ENCODE measurements at regions not wholly inside any gene's neighbourhood (a gene's known extent, or its start where the extent isn't known, plus 50 kb on each side); places are given as distances from the start of the nearest gene placed in this dataset.

DNA sequence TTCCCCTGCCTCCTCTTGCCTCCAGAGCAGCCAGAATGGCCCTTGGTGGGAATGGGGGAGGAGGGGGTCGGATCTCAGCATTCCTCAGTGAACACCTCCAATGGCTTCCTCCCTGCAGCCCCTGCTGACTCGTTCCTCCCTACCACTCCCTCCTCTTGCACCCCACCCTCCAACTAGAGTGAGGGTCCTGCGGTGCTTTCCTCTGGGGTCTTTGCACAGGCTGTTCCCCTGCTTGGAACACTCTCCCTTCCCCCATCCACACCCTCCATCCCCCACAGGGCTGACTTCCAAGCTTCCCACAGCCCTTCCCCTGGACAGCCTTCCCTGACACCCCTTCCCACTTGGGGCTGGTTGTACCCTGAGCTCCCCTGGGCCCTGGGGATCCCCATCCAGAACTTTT, 70.4 kb upstream of the NEK6 start:
- Mint-ChIP-seq H3K27me3 (peaks cover 16% of the 10 kb centered on the region), H3K4me3 (no peak overlapping the region), H3K36me3 (ENCODE audit: low read depth) (no peaks in the 10 kb centered on the region), H3K9me3 (peaks cover 1% of the 10 kb centered on the region), H3K4me1 (ENCODE audit: low read depth) (no peaks in the 10 kb centered on the region), H3K27ac (no peak overlapping the region)
- intact Hi-C loops (cut with micrococcal nuclease): no loop called here
- ATAC-seq (no peak), DNase-seq (no peak)
- no peak for TF ChIP-seq CTCF (IDR thresholded peaks at IDR 0.05)
- POLR2A ChIA-PET: no interaction called here
- CTCF ChIA-PET: no interaction called here

- DNase-seq (no peak), ATAC-seq (no peak)
- intact Hi-C loops (cut with micrococcal nuclease): no loop called here
- Mint-ChIP-seq H3K4me3 (no peak overlapping the region), H3K4me1 (ENCODE audit: low read depth) (peaks cover 4% of the 10 kb centered on the region), H3K27ac (no peak overlapping the region), H3K9me3 (no peaks in the 10 kb centered on the region), H3K27me3 (peaks cover 14% of the 10 kb centered on the region), H3K36me3 (ENCODE audit: low read depth) (no peaks in the 10 kb centered on the region)
- no peak for TF ChIP-seq CTCF (IDR thresholded peaks at IDR 0.05)
- CTCF ChIA-PET: interaction anchor here (1.0 kb wide), 1 partner anchor 62 kb away, joined by 5 read pairs; no protein-coding TSS in a partner anchor
- POLR2A ChIA-PET: no interaction called here
These were observed 69.2 kb upstream of the NEK6 start for GRCh38 chr9:124188331-124189110.

- intact Hi-C loops (cut with micrococcal nuclease): no loop called here
- ATAC-seq (no peak), DNase-seq (no peak)
- Mint-ChIP-seq H3K9me3 (peaks cover 7% of the 10 kb centered on the region), H3K27me3 (peaks cover 10% of the 10 kb centered on the region), H3K27ac (no peak overlapping the region), H3K4me3 (no peak overlapping the region), H3K4me1 (ENCODE audit: low read depth) (peaks cover 4% of the 10 kb centered on the region), H3K36me3 (ENCODE audit: low read depth) (no peaks in the 10 kb centered on the region)
- POLR2A ChIA-PET: no interaction called here
- CTCF ChIA-PET: interaction anchor here (1.5 kb wide), 1 partner anchor 63 kb away, joined by 5 read pairs; no protein-coding TSS in a partner anchor
- TF ChIP-seq CTCF (IDR thresholded peaks at IDR 0.05): no peak
These were observed 67.0 kb upstream of the NEK6 start for GRCh38 chr9:124190761-124191160.

- ChIA-PET POLR2A (no interaction called here), CTCF (interaction anchor here (1.5 kb wide), 1 partner anchor 65 kb away, joined by 5 read pairs; no protein-coding TSS in a partner anchor)
- intact Hi-C loops (cut with micrococcal nuclease): no loop called here
- TF ChIP-seq CTCF (IDR thresholded peaks at IDR 0.05): no peak
- peaks cover 4% of the 10 kb centered on the region for H3K4me1 Mint-ChIP-seq (ENCODE audit: low read depth)
- DNase-seq: no peak
- no peak for ATAC-seq
- H3K27ac Mint-ChIP-seq: no peak overlapping the region
- no peaks in the 10 kb centered on the region for H3K36me3 Mint-ChIP-seq (ENCODE audit: low read depth)
- H3K27me3 Mint-ChIP-seq: peaks cover 11% of the 10 kb centered on the region
- peaks cover 15% of the 10 kb centered on the region for H3K9me3 Mint-ChIP-seq
- H3K4me3 Mint-ChIP-seq: no peak overlapping the region
These were observed 65.9 kb upstream of the NEK6 start for GRCh38 chr9:124191691-124192395.

- Mint-ChIP-seq H3K36me3 (ENCODE audit: low read depth) (no peaks in the 10 kb centered on the region), H3K27me3 (peaks cover 4% of the 10 kb centered on the region), H3K27ac (no peak overlapping the region), H3K9me3 (peaks cover 17% of the 10 kb centered on the region), H3K4me1 (ENCODE audit: low read depth) (peaks cover 21% of the 10 kb centered on the region), H3K4me3 (no peak overlapping the region)
- ChIA-PET CTCF (interaction anchor here (1.8 to 2.2 kb wide), 2 partner anchors 12 to 21 kb away, joined by 7 to 8 read pairs; no protein-coding TSS in a partner anchor), POLR2A (interaction anchor here (1.0 kb wide), 1 partner anchor 20 kb away, joined by 4 read pairs; no protein-coding TSS in a partner anchor)
- TF ChIP-seq CTCF (IDR thresholded peaks at IDR 0.05): no peak
- no peak for ATAC-seq
- intact Hi-C loops (cut with micrococcal nuclease): no loop called here
- no peak for DNase-seq
These were observed 61.0 kb upstream of the NEK6 start for GRCh38 chr9:124196814-124197176.

All from activated CD8-positive, alpha-beta T cell treated with anti-CD3 and anti-CD28 coated beads for 36 hours (primary cell).